GM21576 (cell line): ENCODE measurements at regions not wholly inside any gene's neighbourhood (a gene's known extent, or its start where the extent isn't known, plus 50 kb on each side); places are given as distances from the start of the nearest gene placed in this dataset.

Experiments used
- ATAC-seq: cut with Tn5 transposase; IDR thresholded peaks from one replicate; pipeline ENCODE4 v1.9.1; 2021; ENCODE audit warnings: mild to moderate bottlenecking, moderate library complexity; ENCODE audit not compliant: unreplicated experiment

DNA sequence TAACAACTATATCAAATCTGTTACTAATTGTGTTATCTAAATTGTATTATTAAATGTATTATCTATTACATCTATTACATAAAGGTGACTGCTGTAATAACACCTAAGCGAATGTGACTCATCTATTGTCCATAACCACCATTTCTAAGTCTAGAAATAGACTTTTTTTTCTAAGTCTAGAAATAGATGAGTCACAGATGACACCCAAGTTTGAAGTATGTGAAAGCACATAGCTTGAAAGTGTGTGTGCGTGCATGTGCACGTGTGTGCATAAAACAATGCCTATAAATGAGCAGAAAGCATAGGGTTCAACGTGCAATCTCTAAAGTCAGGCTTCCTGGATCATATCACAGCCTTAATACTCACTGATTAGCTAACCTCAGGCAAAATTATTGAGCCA, 451.3 kb upstream of the USP15 start:
- ATAC-seq, result no peak

- ATAC-seq, result no peak
Measured at GRCh38 chr12:61810486-61810885, 449.7 kb upstream of the USP15 start.

GRCh38 chr12:61821381-61821780, 438.8 kb upstream of the USP15 start:
- no peak for ATAC-seq

- ATAC-seq, result no peak
Measured at GRCh38 chr12:61823102-61823501, 437.1 kb upstream of the USP15 start.

DNA sequence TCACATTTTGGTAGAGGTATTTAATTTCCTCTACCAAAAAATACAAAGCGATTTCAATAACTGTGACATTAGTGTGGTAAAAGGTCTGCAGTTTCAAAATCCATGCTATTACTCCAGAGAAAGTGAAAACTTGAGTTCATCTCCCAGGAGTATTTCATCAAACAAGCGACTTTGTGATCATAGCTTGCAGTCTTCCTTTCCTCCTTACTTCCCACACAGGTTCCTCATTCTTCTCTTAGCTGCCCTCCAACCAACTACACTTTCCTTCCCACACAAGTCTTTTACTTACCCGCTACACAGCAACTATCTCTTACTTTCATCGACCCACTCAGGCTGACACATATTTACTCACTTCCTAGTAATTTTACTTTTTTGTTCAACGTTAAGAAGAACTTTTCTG, 413.4 kb upstream of the USP15 start:
- no peak for ATAC-seq

DNA sequence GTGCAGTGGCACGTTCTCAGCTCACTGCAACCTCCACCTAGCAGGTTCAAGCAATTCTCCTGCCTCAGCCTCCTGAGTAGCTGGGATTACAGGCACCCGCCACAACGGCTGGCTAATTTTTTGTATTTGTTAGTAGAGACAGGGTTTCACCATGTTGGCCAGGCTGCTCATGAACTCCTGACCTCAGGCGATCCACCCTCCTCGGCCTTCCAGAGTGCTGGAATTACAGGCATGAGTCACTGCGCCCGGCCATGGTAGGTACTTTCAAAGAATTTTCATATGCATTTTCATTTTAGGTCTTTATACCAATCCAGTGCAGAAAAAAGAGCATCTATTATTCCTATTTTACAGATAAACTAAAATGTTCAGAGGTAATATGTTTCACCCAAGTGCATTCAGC, 411.3 kb upstream of the USP15 start:
- ATAC-seq, result no peak

DNA sequence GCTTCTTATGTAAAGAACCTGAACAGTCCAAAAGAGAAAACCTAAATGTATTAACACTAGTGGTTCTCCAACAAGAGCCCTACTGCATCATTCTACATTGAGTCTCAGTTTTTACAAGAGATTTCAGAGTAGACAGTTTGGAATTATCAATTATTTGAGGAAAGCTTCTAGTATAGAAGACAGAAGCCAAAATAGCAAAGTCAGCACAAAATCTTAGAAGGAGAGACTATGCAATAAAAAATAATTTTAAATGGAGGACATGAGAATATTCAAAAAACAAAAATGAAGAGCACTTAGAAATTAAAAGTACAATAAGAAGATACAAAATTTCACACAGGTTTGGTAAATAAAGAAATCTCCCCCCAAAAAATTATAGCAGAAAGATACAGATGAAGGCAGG, 406.3 kb upstream of the USP15 start:
- no peak for ATAC-seq

DNA sequence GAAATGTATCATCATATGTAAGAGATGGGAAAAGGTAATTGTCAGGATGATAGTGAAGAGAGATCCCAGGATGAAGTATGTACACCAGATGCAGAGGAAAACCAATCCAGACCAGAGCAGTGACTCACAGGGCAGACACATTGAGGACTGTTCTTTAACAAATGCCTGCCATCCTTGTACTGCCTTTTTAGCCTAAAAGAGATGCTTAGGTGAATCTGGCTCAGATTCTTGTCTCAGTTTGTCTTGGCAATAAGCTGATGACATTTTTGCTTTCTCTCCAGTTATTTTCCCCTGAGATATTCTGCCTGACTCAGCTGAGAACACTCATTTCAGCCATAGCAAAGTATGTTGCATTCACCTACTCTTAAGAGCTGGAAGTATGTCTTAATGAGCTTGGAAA, 405.3 kb upstream of the USP15 start:
- no peak for ATAC-seq

GRCh38 chr12:61857968-61858367, 402.2 kb upstream of the USP15 start:
- ATAC-seq, result no peak

GRCh38 chr12:61860451-61860850, 399.8 kb upstream of the USP15 start:
- no peak for ATAC-seq

DNA sequence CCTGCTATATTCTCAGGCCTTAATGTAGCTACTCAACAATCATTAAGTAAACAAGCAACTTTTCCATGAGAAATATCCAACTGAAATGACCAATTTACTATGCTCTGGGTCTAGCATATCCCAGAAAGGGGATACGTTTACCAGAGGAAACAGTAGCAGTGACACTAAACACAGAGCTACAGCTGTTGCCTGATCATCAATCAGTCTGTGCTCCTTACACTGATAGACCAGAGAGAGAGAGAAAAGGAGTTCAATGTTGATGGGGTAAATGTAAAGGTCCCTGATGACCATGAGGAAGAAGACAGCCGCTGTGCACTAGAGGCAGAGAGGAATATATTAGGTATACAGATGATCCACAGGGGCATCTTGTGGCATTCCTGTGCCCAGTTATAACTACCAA, 397.2 kb upstream of the USP15 start:
- no peak for ATAC-seq

DNA sequence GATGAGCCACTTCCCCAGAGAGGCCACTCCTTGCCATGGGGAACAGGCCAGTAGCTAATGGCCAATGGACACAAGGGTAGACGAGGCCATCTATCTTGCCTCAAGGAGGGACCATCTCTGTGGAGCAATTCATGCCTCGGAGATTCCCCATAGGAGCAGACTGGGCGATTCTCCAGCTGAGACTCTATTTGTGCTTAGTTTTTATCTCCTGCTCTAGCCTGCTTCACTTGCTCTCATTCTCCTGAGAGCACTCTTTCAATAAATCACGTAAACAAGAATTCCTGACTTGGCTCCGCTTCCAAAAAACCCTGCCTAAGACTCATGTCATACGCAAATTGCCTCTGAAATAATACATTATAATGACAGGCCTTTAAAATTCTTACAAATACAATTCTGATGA, 396.4 kb upstream of the USP15 start:
- ATAC-seq, result no peak

GRCh38 chr12:61869796-61870195, 390.4 kb upstream of the USP15 start:
- no peak for ATAC-seq

GRCh38 chr12:61870658-61871484, 389.3 kb upstream of the USP15 start:
- no peak for ATAC-seq

GRCh38 chr12:61871485-61871810, 388.8 kb upstream of the USP15 start:
- ATAC-seq, result no peak

DNA sequence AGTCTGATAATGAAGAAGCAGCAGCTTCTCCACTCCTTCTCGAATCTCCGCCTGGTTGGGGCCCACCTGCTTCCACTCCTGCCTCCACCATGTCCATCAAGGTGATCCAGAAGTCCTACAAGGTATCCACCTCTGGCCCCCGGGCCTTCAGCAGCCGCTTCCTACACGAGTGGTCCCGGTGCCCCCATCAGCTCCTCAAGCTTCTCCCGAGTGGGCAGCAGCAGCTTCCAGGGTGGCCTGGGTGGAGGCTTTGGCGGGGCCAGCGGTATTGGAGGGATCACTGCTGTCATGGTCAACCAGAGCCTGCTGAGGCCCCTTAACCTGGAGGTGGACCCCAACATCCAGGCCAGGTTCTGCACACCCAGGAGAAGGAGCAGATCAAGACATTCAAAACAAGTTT, 381.0 kb upstream of the USP15 start:
- no peak for ATAC-seq

DNA sequence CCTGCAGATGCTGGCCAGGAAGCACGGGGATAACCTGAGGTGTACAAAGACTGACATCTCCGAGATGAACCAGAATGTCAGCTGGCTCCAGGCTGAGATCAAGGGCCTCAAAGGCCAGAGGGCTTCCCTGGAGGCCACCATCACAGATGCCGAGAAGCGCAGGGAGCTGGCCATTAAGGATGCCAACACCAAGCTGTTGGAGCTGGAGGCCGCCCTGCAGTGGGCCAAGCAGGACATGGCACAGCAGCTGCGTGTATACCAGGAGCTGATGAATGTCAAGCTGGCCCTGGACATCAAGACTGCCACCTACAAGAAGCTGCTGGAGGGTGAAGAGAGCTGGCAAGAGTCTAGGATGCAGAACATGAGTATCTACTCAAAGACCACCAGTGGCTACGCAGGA, 380.0 kb upstream of the USP15 start:
- no peak for ATAC-seq

DNA sequence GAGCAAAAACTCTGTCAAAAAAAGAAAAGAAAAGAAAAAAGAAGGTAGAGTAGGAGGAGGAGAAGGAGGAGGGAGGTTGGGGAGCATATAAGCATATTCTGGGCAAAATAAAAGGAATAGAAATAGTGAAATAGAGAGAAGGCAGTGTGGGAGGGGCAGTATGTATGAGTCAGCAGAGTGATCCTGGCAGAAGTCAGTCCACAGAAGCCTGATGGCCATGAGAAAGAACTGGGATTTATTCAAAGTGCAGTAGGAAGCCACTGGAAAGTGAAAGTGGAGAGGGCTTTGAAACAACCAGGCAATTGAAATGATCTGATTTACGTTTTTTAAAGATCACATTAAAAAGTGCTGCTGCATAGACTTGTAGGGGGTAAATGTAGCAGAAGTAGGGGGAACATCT, 368.6 kb upstream of the USP15 start:
- no peak for ATAC-seq

DNA sequence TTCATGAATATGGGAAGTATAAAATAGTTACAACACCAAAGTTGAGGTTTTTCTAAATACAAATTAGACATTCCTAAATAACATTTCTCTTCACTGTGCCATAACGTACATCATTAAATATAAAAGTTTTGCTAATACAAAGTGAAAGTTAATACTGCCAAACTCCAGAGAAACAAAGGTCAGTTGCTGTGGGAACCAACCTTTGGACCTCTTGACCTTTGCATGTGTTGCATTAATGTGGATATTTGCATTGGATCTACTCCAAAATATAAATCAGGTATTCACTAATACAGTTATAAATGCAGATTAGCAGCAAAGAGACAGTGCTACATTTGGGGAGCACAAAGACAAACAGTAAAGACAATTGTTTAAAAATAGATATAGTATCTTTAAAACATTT, 366.0 kb upstream of the USP15 start:
- ATAC-seq, result no peak

DNA sequence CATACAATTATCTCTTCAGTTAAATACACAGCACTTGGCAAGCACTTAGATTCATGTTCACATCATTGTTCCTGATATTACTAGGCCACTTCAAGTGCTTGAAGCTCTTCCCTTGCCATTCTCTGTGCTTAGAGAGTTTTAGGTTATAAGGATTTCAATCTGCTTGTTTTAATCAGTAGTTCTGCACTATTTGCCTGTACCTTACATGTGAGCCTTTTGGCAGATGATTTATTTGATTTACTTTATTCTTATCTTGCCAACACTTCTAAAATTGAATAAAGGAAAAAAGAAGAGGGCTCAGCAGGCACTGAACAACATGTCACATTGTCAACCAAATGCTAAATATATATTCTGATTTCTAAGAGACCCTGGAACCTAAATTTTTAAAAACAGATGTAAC, 363.8 kb upstream of the USP15 start:
- no peak for ATAC-seq

- no peak for ATAC-seq
Measured at GRCh38 chr12:61902403-61902802, 357.8 kb upstream of the USP15 start.

GRCh38 chr12:61911113-61911512, 349.1 kb upstream of the USP15 start:
- no peak for ATAC-seq

GRCh38 chr12:61915420-61915819, 344.8 kb upstream of the USP15 start:
- no peak for ATAC-seq
